ENCODE measurements at regions not wholly inside any gene's neighbourhood (a gene's known extent, or its start where the extent isn't known, plus 50 kb on each side); places are given as distances from the start of the nearest gene placed in this dataset.

GRCh38 chr2:30096451-30096850 is 50.4 kb upstream of the YPEL5 start:
- Histone ChIP-seq H3K9me3 (ENCODE audit: severe bottlenecking) (no peaks in the 10 kb centered on the region), H3K27me3 (ENCODE audit: insufficient read depth, low read depth, severe bottlenecking) (no peaks in the 10 kb centered on the region), H3K36me3 (no peaks in the 10 kb centered on the region), H3K4me3 (ENCODE audit: low read depth, low read length) (no peak overlapping the region), H3K27ac (no peak overlapping the region)
- no peak for DNase-seq
- TF ChIP-seq, protein P1, sequence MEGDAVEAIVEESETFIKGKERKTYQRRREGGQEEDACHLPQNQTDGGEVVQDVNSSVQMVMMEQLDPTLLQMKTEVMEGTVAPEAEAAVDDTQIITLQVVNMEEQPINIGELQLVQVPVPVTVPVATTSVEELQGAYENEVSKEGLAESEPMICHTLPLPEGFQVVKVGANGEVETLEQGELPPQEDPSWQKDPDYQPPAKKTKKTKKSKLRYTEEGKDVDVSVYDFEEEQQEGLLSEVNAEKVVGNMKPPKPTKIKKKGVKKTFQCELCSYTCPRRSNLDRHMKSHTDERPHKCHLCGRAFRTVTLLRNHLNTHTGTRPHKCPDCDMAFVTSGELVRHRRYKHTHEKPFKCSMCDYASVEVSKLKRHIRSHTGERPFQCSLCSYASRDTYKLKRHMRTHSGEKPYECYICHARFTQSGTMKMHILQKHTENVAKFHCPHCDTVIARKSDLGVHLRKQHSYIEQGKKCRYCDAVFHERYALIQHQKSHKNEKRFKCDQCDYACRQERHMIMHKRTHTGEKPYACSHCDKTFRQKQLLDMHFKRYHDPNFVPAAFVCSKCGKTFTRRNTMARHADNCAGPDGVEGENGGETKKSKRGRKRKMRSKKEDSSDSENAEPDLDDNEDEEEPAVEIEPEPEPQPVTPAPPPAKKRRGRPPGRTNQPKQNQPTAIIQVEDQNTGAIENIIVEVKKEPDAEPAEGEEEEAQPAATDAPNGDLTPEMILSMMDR (IDR thresholded peaks at IDR 0.05; ENCODE audit: low read depth, low read length), result no peak
